Vagina (tissue), 2 donors: ENCODE measurements at regions not wholly inside any gene's neighbourhood (a gene's known extent, or its start where the extent isn't known, plus 50 kb on each side); places are given as distances from the start of the nearest gene placed in this dataset.
A peak's percentile ranks its signal among the peaks of the same experiment; 100 is the strongest.

Experiments
- DNase-seq, 2 donors: peaks; one replicate each; pipeline ENCODE4 v3.0.0-alpha.2; 2017; ENCODE audit errors: extremely low spot score in 2 of 2
- H3K27ac ChIP-seq: fragments of 200-600 bp; sonication (generic); one replicate; pipeline ENCODE4 v1.5.1; 2019
- H3K27me3 ChIP-seq: fragments of 200-600 bp; sonication (generic); one replicate; pipeline ENCODE4 v1.5.1; 2019
- H3K36me3 ChIP-seq, 2 donors: fragments of 200-600 bp; sonication (generic); one replicate each; pipeline ENCODE4 v1.5.1; 2017 to 2019
- H3K4me1 ChIP-seq: fragments of 200-600 bp; sonication (generic); one replicate; pipeline ENCODE4 v1.5.1; 2019
- H3K4me3 ChIP-seq, 2 donors: fragments of 200-600 bp; sonication (generic); 1 replicate in 1 of 2; 2 replicates in 1 of 2; pipeline ENCODE4 v1.5.1; 2016 to 2019
- H3K9me3 ChIP-seq: fragments of 200-600 bp; sonication (generic); one replicate; pipeline ENCODE4 v1.5.1; 2019
- POLR2A ChIP-seq, 2 donors: fragments of 450-650 bp; IDR thresholded peaks; one replicate each; pipeline ENCODE4 v1.6.1; 2017; ENCODE audit warnings: antibody characterized with exemption in 2 of 2, mild to moderate bottlenecking in 2 of 2, moderate library complexity in 2 of 2
- POLR2AphosphoS5 ChIP-seq, 2 donors: sonication (generic); formaldehyde crosslinking; IDR thresholded peaks; one replicate each; pipeline ENCODE4 v1.9.0; 2017; ENCODE audit warnings: antibody characterized with exemption in 2 of 2, mild to moderate bottlenecking in 2 of 2, low read depth in 1 of 2; ENCODE audit not compliant: insufficient read depth in 1 of 2
- intact Hi-C: fragments of 100-400 bp; cut with DNase I; formaldehyde crosslinking; loops from one replicate; pipeline ENCODE4 v1.15.1; 2023
- TF ChIP-seq, protein P1 (sequence below), 3 experiments: fragments of 450-650 bp in 2 of 3; fragments of 200-600 bp in 1 of 3; sonication (generic) in 1 of 3; IDR thresholded peaks; one replicate each; pipeline ENCODE4 v1.5.1; 2017 to 2019; ENCODE audit warnings: antibody characterized with exemption in 3 of 3, mild to moderate bottlenecking in 2 of 3, moderate library complexity in 2 of 3

- Histone ChIP-seq H3K36me3 (no peaks in the 10 kb centered on the region), H3K27ac (no peak overlapping the region), H3K9me3 (no peaks in the 10 kb centered on the region), H3K4me1 (peaks cover 8% of the 10 kb centered on the region), H3K4me3 (no peak overlapping the region), H3K27me3 (no peaks in the 10 kb centered on the region)
- intact Hi-C loops = no loop called here
- no peak for TF ChIP-seq POLR2A (IDR thresholded peaks at IDR 0.05)
- TF ChIP-seq, protein P1, sequence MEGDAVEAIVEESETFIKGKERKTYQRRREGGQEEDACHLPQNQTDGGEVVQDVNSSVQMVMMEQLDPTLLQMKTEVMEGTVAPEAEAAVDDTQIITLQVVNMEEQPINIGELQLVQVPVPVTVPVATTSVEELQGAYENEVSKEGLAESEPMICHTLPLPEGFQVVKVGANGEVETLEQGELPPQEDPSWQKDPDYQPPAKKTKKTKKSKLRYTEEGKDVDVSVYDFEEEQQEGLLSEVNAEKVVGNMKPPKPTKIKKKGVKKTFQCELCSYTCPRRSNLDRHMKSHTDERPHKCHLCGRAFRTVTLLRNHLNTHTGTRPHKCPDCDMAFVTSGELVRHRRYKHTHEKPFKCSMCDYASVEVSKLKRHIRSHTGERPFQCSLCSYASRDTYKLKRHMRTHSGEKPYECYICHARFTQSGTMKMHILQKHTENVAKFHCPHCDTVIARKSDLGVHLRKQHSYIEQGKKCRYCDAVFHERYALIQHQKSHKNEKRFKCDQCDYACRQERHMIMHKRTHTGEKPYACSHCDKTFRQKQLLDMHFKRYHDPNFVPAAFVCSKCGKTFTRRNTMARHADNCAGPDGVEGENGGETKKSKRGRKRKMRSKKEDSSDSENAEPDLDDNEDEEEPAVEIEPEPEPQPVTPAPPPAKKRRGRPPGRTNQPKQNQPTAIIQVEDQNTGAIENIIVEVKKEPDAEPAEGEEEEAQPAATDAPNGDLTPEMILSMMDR (IDR thresholded peaks at IDR 0.05) = no peak
- TF ChIP-seq POLR2AphosphoS5 (IDR thresholded peaks at IDR 0.05; ENCODE audit: insufficient read depth in 1 of 2, low read depth in 1 of 2) = peak in 1 of 2 donors; percentile 18
- DNase-seq = no peak
Observed at GRCh38 chr3:187925326-187925725, 180.1 kb upstream of the BCL6 start.

DNA sequence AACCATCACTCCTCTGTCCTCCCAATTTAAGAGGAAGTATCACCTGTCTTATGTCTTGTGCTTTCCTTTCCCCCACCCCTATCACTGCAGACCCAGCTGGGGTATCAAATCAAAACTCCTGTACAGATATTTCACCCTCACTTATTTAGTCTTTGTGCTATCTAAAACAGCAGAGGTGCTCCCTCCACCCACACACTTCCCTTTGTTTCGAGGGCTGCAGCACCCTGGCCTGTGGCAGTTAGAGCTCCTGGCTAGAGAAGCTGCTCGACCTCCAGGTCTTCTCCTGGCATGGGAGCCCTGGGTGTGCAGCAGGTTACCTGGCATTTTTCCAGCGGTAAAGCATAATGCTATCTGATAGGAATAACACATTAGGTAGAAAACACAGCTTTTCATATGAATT is 181.4 kb upstream of the BCL6 start:
- Histone ChIP-seq H3K36me3 (no peaks in the 10 kb centered on the region), H3K27ac (no peak overlapping the region), H3K27me3 (no peaks in the 10 kb centered on the region), H3K4me3 (no peak overlapping the region), H3K4me1 (peaks cover 2% of the 10 kb centered on the region), H3K9me3 (no peaks in the 10 kb centered on the region)
- no peak for DNase-seq
- intact Hi-C loops = no loop called here
- TF ChIP-seq POLR2AphosphoS5 (IDR thresholded peaks at IDR 0.05; ENCODE audit: insufficient read depth in 1 of 2, low read depth in 1 of 2) (no peak), POLR2A (IDR thresholded peaks at IDR 0.05) (no peak)
- TF ChIP-seq, protein P1 (IDR thresholded peaks at IDR 0.05) = no peak

DNA sequence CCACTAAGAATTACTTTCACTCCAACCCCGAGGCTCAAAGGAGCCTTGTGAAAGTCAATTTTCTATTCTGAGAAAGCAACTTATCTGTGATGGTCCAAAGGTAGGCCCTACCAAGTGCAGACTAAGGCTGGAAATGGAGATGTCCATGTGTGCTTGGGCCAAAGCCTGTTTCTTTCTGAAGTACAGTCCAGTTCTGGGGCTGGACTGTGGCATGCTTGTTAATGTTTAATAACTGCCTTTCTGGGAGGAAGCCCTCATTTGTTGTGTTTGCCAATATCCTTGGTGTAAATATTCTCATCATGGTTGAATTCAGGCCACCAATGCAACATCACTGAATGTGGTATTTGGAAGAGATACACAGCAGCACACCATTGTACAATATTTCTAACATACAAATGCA is 182.3 kb upstream of the BCL6 start:
- no peaks in the 10 kb centered on the region for H3K36me3 ChIP-seq
- intact Hi-C loops = no loop called here
- DNase-seq = no peak
- H3K9me3 ChIP-seq = no peaks in the 10 kb centered on the region
- TF ChIP-seq POLR2AphosphoS5 (IDR thresholded peaks at IDR 0.05; ENCODE audit: insufficient read depth in 1 of 2, low read depth in 1 of 2) (no peak), POLR2A (IDR thresholded peaks at IDR 0.05) (no peak)
- TF ChIP-seq, protein P1 (IDR thresholded peaks at IDR 0.05) = no peak
- no peak overlapping the region for H3K4me3 ChIP-seq
- H3K4me1 ChIP-seq = no peaks in the 10 kb centered on the region
- H3K27ac ChIP-seq = no peak overlapping the region
- no peaks in the 10 kb centered on the region for H3K27me3 ChIP-seq

GRCh38 chr3:187929112-187929816 is 184.0 kb upstream of the BCL6 start:
- no peaks in the 10 kb centered on the region for H3K27me3 ChIP-seq
- H3K27ac ChIP-seq = no peak overlapping the region
- H3K4me1 ChIP-seq = no peaks in the 10 kb centered on the region
- H3K4me3 ChIP-seq = no peak overlapping the region
- H3K36me3 ChIP-seq = no peaks in the 10 kb centered on the region
- intact Hi-C loops = no loop called here
- no peaks in the 10 kb centered on the region for H3K9me3 ChIP-seq
- TF ChIP-seq, protein P1 (IDR thresholded peaks at IDR 0.05) = no peak
- TF ChIP-seq POLR2AphosphoS5 (IDR thresholded peaks at IDR 0.05; ENCODE audit: insufficient read depth in 1 of 2, low read depth in 1 of 2) (no peak), POLR2A (IDR thresholded peaks at IDR 0.05) (no peak)
- no peak for DNase-seq

DNA sequence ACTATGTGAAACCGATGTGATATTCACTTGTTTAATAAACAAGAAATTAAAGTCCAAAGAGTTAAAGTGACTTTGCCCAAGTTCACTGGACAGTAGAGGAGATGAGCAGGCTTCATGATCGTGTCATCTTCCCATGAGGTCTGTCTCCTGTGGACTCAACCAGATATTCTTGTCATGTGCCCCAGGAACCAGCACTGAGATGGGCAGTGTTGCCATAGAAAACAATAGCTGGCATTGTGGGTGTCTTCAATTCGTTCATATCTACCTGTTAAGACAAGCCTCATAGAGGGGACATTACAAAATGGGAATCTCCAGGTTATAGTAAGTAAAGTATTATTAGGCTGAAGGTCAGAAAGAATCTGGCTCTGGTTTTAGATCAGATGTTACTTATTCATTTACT is 184.8 kb upstream of the BCL6 start:
- intact Hi-C loops = no loop called here
- no peak overlapping the region for H3K4me3 ChIP-seq
- no peaks in the 10 kb centered on the region for H3K36me3 ChIP-seq
- no peaks in the 10 kb centered on the region for H3K9me3 ChIP-seq
- H3K4me1 ChIP-seq = no peaks in the 10 kb centered on the region
- H3K27me3 ChIP-seq = no peaks in the 10 kb centered on the region
- no peak for DNase-seq
- no peak for TF ChIP-seq POLR2AphosphoS5 (IDR thresholded peaks at IDR 0.05; ENCODE audit: insufficient read depth in 1 of 2, low read depth in 1 of 2)
- TF ChIP-seq POLR2A (IDR thresholded peaks at IDR 0.05) = no peak
- TF ChIP-seq, protein P1 (IDR thresholded peaks at IDR 0.05) = no peak
- no peak overlapping the region for H3K27ac ChIP-seq
